Adrenal gland (tissue), 5 donors: ENCODE measurements at regions not wholly inside any gene's neighbourhood (a gene's known extent, or its start where the extent isn't known, plus 50 kb on each side); places are given as distances from the start of the nearest gene placed in this dataset.

Experiments
- CTCF ChIP-seq, 6 experiments: fragments of 450-650 bp in 4 of 6; fragments of 200-600 bp in 2 of 6; sonication (generic) in 1 of 6; IDR thresholded peaks; 1 replicate in 5 of 6; 2 replicates in 1 of 6; pipeline versions ENCODE4 v1.5.1 to v1.8.0; 2016 to 2021; ENCODE audit warnings: antibody characterized with exemption in 6 of 6, mild to moderate bottlenecking in 2 of 6, moderate library complexity in 1 of 6
- POLR2A ChIP-seq, 2 donors: fragments of 450-650 bp; IDR thresholded peaks; one replicate each; pipeline ENCODE4 v1.6.1; 2017; ENCODE audit warnings: antibody characterized with exemption in 2 of 2, mild to moderate bottlenecking in 2 of 2, moderate library complexity in 1 of 2
- donor health status: DM: no; HTN: no; CAD: no.

GRCh38 chr2:223260681-223261080 is 208.7 kb downstream of the KCNE4 start:
- TF ChIP-seq CTCF (IDR thresholded peaks at IDR 0.05) (no peak), POLR2A (IDR thresholded peaks at IDR 0.05) (no peak)
